Astrocyte (in vitro differentiated cells and primary cell): ENCODE measurements at regions not wholly inside any gene's neighbourhood (a gene's known extent, or its start where the extent isn't known, plus 50 kb on each side); places are given as distances from the start of the nearest gene placed in this dataset.

Source experiments
- EZH2 ChIP-seq: IDR thresholded peaks from 2 replicates; pipeline ENCODE4 v1.6.1; 2012; ENCODE audit warnings: mild to moderate bottlenecking, low read length, inconsistent platforms; ENCODE audit not compliant: insufficient read depth
- TF ChIP-seq, protein P1 (sequence below): IDR thresholded peaks from 2 replicates; pipeline ENCODE4 v1.5.1; 2011; ENCODE audit warnings: low read depth, mild to moderate bottlenecking, inconsistent platforms, low read length, moderate library complexity; ENCODE audit not compliant: insufficient read depth

GRCh38 chr15:38042707-38043445 lies 108.4 kb downstream of the TMCO5A start:
- TF ChIP-seq, protein P1, sequence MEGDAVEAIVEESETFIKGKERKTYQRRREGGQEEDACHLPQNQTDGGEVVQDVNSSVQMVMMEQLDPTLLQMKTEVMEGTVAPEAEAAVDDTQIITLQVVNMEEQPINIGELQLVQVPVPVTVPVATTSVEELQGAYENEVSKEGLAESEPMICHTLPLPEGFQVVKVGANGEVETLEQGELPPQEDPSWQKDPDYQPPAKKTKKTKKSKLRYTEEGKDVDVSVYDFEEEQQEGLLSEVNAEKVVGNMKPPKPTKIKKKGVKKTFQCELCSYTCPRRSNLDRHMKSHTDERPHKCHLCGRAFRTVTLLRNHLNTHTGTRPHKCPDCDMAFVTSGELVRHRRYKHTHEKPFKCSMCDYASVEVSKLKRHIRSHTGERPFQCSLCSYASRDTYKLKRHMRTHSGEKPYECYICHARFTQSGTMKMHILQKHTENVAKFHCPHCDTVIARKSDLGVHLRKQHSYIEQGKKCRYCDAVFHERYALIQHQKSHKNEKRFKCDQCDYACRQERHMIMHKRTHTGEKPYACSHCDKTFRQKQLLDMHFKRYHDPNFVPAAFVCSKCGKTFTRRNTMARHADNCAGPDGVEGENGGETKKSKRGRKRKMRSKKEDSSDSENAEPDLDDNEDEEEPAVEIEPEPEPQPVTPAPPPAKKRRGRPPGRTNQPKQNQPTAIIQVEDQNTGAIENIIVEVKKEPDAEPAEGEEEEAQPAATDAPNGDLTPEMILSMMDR = no peak
- no peak for TF ChIP-seq EZH2
